ENCODE measurements at regions not wholly inside any gene's neighbourhood (a gene's known extent, or its start where the extent isn't known, plus 50 kb on each side); places are given as distances from the start of the nearest gene placed in this dataset.

GRCh38 chr4:108360754-108361445 is 192.2 kb upstream of the LEF1 start:
- TF ChIP-seq SUZ12 (IDR thresholded peaks at IDR 0.05): no peak
- no peak for TF ChIP-seq SP1 (IDR thresholded peaks at IDR 0.05)
